Effector memory CD4-positive, alpha-beta T cell (primary cell): ENCODE measurements at regions not wholly inside any gene's neighbourhood (a gene's known extent, or its start where the extent isn't known, plus 50 kb on each side); places are given as distances from the start of the nearest gene placed in this dataset.

ENCODE experiments used
- DNase-seq, 3 donors: peaks; one replicate each; pipeline ENCODE4 v3.0.0-alpha.2; 2020
- H3K27ac ChIP-seq: 2 replicates; pipeline ENCODE4 v1.7.0; 2013; ENCODE audit warnings: mild to moderate bottlenecking, low read length, moderate library complexity; ENCODE audit not compliant: insufficient read depth, poor library complexity, severe bottlenecking
- H3K27me3 ChIP-seq: replicated peaks from 2 replicates; pipeline ENCODE4 v1.7.0; 2013; ENCODE audit warnings: mild to moderate bottlenecking, low read length; ENCODE audit not compliant: insufficient read depth, control insufficient read depth, poor library complexity, severe bottlenecking
- H3K36me3 ChIP-seq: 2 replicates; pipeline ENCODE4 v1.7.0; 2013; ENCODE audit warnings: mild to moderate bottlenecking, low read length, moderate library complexity; ENCODE audit not compliant: control insufficient read depth, insufficient read depth
- H3K4me1 ChIP-seq: 2 replicates; pipeline ENCODE4 v1.7.0; 2013; ENCODE audit warnings: low read length, mild to moderate bottlenecking; ENCODE audit not compliant: control insufficient read depth, insufficient read depth, poor library complexity, severe bottlenecking
- H3K4me3 ChIP-seq: 2 replicates; pipeline ENCODE4 v1.7.0; 2013; ENCODE audit warnings: low read length, low read depth, mild to moderate bottlenecking; ENCODE audit not compliant: insufficient read depth, poor library complexity, severe bottlenecking
- H3K9me3 ChIP-seq: 2 replicates; pipeline ENCODE4 v1.7.0; 2013; ENCODE audit warnings: mild to moderate bottlenecking, low read length, moderate library complexity; ENCODE audit not compliant: control insufficient read depth

DNA sequence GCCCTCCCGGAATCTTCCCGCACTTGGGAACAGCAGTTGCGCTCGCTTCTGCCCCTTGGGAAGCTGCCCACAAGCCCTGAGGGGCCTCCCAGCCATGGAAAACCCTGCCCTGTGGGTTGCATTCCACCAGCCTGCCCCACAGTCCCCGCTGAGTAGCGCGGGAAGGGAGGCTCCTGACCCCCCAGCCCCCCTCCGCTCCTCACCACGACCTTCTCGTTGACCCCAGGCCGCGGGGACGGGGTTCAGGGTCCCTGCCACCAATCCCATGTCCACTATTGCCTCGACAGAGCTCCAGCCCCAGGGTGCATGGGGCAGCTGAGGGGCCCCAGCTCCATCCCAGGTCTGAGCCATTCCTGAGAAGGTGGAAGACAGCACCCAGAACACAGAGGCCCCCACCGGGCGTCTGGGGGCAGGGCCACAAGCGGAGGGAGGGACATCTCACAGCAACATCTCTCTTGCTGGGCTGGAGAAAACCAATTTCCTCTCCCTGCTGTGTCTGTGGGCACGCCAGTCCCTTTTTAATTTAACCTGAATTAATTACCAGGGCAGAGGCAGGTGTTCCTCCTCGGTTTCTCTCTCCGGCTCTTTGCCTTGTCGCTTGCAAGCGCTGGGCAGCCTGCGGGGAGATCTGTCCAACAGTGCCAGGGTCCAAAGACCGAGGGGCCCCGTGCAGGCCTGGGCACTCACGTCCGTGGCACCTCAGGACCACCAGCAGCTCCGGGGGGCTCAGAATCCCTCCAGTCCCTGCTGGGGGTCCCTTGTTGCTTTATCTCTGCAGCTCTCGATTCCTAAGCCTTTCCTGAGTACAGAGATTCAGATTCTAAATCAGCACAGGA is 57.9 kb downstream of the FOXL3 start:
- H3K36me3 ChIP-seq = no peaks in the 10 kb centered on the region
- H3K4me3 ChIP-seq = no peak overlapping the region
- DNase-seq = no peak
- H3K27ac ChIP-seq = no peak overlapping the region
- no peaks in the 10 kb centered on the region for H3K27me3 ChIP-seq
- no peaks in the 10 kb centered on the region for H3K9me3 ChIP-seq
- H3K4me1 ChIP-seq = peaks cover 10% of the 10 kb centered on the region

DNA sequence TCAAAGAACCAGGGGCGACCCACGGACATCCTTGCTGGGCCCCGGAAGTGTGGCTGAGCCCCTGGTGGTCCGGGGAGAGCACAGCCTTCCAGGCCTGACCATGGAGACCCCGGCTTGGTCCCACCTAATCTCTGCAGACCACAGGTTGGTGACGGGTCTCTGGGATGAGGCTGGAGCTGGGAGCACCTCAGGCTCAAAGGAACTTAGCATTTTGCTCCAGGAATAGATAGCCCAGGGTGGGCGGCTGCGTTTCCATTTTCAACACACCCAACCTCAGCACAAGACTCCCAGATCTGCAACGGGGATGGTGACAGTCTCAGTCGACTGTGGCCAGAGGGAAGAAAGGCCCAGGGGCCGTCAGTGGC is 58.5 kb downstream of the FOXL3 start:
- Histone ChIP-seq H3K4me1 (peaks cover 10% of the 10 kb centered on the region), H3K4me3 (no peak overlapping the region), H3K9me3 (no peaks in the 10 kb centered on the region), H3K36me3 (no peaks in the 10 kb centered on the region), H3K27ac (no peak overlapping the region), H3K27me3 (no peaks in the 10 kb centered on the region)
- no peak for DNase-seq

DNA sequence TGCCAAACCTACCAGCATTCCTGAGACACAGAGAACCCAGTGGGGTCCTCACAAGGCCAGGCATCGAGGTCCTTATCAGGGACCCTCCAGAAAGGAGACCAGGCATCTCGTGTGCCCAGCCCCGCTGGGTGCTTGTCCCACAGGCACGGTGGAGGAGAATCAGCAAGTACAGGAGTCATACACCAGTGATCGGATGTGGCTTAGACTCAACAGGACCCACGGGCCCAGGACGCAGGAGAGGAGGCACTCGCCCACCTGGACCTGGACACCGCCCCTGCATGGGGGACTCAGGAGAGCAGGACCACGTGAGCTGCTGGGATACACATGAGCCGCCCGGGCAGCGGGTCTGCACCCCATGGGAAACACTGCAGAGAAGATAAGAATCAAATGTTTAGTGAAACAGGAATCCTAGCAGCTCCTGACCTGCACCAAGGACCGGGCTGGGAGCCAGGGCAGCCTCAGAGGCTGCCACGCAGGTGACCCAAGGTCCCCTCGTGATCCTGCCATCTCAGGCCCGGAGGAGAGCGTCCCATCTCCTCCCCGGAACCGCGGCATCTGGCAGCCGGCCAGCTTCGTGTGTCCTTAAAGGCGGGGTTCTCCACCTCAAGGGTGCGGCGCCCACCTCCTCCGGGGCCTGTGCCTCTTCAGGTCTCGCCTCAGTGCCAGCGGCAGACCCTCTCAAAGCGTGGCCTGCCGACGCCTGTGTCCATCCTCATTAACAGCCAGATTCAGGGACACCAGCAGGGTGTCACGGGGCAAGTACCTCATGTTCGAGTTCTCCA is 59.2 kb downstream of the FOXL3 start:
- no peak for DNase-seq
- H3K9me3 ChIP-seq = no peaks in the 10 kb centered on the region
- H3K27ac ChIP-seq = no peak overlapping the region
- H3K4me3 ChIP-seq = no peak overlapping the region
- peaks cover 10% of the 10 kb centered on the region for H3K4me1 ChIP-seq
- H3K27me3 ChIP-seq = no peaks in the 10 kb centered on the region
- no peaks in the 10 kb centered on the region for H3K36me3 ChIP-seq

DNA sequence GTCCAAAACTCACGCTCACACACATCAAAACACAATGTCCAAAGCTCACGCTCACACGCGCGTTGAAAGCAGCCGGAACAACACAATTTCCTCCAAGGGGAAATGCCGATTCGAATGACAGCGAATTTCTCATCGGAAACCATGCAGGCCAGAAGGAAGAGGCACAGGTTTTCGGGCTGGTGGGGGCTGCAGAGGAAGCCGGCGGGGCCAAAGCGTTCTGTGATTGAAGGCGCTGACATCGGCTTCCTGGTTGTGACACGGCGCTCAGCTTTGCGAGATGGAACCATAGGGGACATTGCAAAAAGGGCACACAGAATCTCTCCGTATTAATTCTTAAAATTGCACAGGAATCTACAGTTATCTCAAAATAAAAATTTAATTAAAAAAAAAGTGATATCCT is 61.3 kb downstream of the FOXL3 start:
- Histone ChIP-seq H3K27me3 (no peaks in the 10 kb centered on the region), H3K27ac (peak overlapping the region; percentile 55), H3K36me3 (no peaks in the 10 kb centered on the region), H3K9me3 (no peaks in the 10 kb centered on the region), H3K4me3 (peak overlapping the region; percentile 54), H3K4me1 (peaks cover 10% of the 10 kb centered on the region)
- peak; percentile 24 to 41 (median 39) for DNase-seq

DNA sequence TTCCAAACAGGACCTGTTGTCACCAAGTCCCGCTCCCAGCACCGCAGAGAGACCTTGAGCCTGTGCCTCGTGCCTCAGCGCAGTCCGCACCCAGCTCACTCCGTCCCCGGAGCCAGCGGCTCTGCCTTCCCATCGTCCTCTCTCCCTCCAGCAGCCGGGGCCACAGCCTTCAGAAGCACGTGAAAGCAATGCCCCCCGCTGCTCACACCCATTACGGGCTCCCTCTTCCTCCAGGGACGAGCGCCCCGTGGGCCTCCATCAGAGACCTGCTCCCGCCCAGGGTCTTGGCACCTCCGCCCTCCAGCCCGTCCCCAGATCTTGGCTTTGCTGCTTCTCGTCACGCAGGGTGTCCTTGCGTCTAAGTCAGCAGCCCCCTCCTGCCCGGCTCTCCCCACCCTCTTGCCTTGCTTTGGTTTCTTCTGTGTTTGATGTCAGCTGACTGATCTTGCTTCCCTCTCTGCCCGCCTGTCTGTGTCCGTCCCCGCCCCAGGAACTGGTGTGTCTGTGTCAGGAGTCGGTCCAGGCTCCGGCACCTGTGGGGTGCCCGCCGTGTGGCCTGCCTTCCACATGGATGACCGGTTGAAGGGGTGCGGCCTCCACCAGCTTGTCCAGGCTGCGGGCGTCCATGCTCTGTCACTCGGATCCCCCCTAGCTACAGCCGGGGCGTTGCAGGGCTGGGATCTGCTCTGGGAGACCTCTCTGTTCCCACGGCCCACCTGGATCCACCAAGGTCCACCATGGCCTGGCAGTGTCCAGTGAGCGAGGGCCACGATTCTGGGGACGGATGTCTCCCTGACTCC is 61.9 kb downstream of the FOXL3 start:
- Histone ChIP-seq H3K4me3 (peak overlapping the region; percentile 54), H3K36me3 (no peaks in the 10 kb centered on the region), H3K9me3 (no peaks in the 10 kb centered on the region), H3K4me1 (peaks cover 10% of the 10 kb centered on the region), H3K27ac (peak overlapping the region; percentile 55), H3K27me3 (no peaks in the 10 kb centered on the region)
- peak in 2 of 3 donors; percentile 12 to 27 for DNase-seq

DNA sequence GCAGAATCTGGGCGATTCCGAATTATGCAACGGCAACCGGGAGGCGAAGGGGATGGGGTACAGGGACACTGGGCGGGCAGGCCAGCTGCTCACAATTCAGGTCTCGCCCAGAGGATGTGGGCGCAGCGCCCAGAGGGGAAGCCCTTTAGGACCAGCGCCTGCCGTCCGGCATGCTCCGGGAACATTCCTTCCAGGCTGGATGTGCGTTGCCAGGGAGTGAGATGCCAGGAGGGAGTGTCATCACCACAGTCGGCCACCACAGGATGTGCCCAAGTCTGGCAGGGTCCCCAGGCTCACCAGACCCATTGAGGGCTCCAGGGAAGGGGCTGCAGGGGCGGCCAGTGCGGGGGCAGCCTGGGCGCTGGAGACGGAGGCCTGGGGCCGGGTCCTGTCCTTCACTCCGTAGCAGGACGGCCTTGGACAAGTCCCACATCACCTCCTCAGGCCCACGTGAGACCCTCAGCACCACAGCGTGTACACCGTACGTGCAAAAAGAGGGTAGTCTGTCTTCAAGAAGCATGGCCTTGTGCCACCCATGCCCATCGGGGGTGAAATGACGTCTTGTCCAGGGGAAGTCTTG is 63.9 kb downstream of the FOXL3 start:
- no peak for DNase-seq
- Histone ChIP-seq H3K4me3 (no peak overlapping the region), H3K27me3 (no peaks in the 10 kb centered on the region), H3K9me3 (no peaks in the 10 kb centered on the region), H3K36me3 (no peaks in the 10 kb centered on the region), H3K4me1 (peaks cover 10% of the 10 kb centered on the region), H3K27ac (no peak overlapping the region)

DNA sequence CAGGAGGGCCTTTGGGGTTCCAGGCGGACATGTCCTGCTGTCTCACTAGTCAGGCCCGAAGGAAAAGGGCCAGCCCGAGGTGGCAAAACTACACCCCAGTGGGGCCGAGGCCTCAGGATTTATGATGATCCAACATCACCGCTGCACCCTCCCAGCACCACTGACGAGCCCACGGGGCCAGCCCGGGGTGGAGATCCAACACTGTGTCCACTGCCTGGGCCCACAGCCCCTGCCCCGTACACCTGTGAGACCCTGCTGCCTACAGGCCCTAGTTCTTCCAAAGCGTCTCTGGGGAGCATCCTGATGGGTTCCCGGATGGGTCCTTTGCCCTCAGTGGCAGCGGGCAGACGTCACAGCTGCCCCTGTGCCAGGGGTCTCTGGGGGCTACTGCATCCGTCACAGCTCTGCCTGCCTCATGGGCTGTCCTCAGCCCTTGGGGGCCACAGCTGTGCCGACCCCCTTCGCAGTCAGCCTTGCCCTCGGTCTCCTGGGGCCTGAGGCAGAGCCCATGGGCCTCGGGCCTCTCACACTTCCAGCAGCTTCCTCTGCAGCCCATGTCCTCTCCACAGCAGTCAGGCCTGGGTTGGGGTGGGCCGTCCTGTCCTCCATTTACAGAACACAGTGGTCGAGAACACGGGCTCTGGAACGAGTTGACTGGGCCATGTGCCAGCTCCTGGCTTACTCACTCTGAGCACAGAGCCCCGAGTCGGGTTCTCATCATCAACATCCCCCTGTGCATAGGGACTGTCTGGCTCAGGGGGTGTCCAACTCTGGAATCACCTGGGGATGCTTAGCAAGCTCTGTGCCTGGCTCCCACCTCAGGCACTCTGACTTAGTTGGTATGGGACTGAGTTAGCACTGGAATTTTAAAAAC is 64.9 kb downstream of the FOXL3 start:
- H3K27me3 ChIP-seq = no peaks in the 10 kb centered on the region
- peaks cover 13% of the 10 kb centered on the region for H3K4me1 ChIP-seq
- no peak for DNase-seq
- H3K36me3 ChIP-seq = no peaks in the 10 kb centered on the region
- no peak overlapping the region for H3K4me3 ChIP-seq
- H3K9me3 ChIP-seq = no peaks in the 10 kb centered on the region
- no peak overlapping the region for H3K27ac ChIP-seq

DNA sequence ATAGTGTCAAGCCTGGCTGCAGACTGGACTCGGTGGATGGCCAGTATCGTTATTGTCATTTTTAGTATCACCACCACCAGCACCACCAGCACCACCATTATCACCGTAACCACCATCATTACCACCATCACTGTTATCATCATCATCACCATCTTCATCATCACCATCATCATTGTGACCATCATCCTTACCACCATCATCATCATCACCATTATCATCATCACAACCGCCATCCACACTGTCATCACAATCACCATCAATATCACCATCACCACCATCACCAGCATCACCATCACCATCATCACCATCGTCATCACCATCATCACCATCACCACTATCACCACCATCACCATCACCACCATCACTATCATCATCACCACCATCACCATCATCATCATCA is 65.6 kb downstream of the FOXL3 start:
- DNase-seq = no peak
- no peaks in the 10 kb centered on the region for H3K9me3 ChIP-seq
- H3K4me3 ChIP-seq = no peak overlapping the region
- no peak overlapping the region for H3K27ac ChIP-seq
- no peaks in the 10 kb centered on the region for H3K36me3 ChIP-seq
- H3K27me3 ChIP-seq = no peaks in the 10 kb centered on the region
- H3K4me1 ChIP-seq = peaks cover 20% of the 10 kb centered on the region

DNA sequence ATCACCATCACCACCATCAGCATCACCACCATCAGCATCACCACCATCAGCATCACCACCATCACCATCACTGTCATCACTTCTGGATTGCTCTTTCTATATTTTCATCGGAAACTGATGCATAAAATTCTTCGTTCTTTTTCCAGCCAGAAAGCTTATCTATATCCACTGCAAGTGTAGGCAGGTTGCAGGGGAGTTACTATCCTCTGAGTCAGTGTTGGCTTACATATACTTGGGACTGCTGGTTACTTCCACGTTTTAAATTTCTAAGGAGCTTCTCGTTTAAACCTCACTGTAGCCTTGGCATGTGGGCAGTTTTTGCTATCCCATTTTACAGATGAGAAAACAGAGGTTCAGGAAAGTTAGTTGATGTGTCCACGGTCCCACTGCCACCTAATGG is 66.1 kb downstream of the FOXL3 start:
- DNase-seq = no peak
- Histone ChIP-seq H3K4me3 (no peak overlapping the region), H3K27ac (no peak overlapping the region), H3K36me3 (no peaks in the 10 kb centered on the region), H3K9me3 (no peaks in the 10 kb centered on the region), H3K27me3 (no peaks in the 10 kb centered on the region), H3K4me1 (peaks cover 25% of the 10 kb centered on the region)
